Urothelium cell line (cell line): ENCODE measurements at regions not wholly inside any gene's neighbourhood (a gene's known extent, or its start where the extent isn't known, plus 50 kb on each side); places are given as distances from the start of the nearest gene placed in this dataset.
"Not testable (repeated sequence)": the region's sequence is repeated elsewhere in the genome, so short reads cannot be mapped to it uniquely, and the experiment has no call there.

Source experiments
- DNase-seq: peaks from one replicate; pipeline ENCODE4 v3.0.0; 2011; ENCODE audit warnings: low spot score, mixed read lengths
- FAIRE-seq: peaks from 2 replicates; lab custom pipeline; 2011; peaks lifted over from hg19 to GRCh38; lab: Jason Lieb, UNC

DNA sequence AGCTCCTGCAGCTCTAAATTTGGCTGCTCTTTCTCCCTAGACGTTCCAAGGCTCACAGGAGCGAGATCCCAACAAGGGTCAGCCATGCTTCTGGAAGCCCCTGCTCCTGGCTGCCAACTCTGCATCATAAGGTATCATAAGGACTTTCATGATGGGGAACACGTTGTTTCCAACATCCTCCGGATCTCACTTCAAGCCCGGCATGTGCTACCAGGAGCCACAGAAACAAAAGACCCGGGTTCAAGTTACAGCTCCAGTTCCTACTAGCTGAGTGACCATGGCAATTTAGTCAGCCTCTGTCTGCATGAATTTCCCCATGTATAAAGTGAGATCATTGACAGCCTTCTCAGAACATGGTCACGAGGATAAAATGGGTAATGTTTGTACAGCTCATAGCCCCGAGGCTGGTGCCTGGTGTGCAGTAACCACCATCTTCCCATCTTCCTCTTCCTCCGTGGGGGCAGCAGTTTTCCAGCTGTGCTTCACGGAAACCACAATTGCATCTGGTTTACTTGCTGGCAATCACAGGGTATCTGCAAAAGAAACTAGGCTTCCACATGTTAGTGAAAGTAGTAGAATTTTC, 209.0 kb upstream of the ECI2 start:
- no peak for FAIRE-seq
- DNase-seq = no peak

- no peak for FAIRE-seq
- DNase-seq = no peak
These were observed 207.2 kb upstream of the ECI2 start for GRCh38 chr6:4342407-4343137.

- DNase-seq (no peak), FAIRE-seq (no peak)
These were observed 205.9 kb upstream of the ECI2 start for GRCh38 chr6:4341078-4341797.

DNA sequence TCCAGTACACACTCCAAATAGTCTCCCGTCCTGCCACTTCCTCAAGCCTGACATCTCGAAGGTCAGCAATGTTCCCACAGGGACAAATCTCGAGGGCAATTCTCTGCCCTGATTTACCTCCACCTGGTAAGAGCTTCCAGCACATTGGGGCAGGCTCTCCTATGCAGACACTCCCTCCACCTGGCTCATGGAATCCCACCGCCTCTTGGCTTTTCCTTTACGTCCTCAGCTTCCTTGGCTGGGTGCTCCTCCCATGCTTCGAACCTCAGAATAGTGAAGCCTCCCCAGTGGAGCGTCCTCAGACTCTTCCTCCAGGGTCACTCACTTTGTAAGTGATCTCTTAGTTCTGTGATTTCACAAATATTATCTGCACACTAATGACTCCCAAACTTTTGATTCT, 205.2 kb upstream of the ECI2 start:
- DNase-seq = no peak
- FAIRE-seq = no peak

DNA sequence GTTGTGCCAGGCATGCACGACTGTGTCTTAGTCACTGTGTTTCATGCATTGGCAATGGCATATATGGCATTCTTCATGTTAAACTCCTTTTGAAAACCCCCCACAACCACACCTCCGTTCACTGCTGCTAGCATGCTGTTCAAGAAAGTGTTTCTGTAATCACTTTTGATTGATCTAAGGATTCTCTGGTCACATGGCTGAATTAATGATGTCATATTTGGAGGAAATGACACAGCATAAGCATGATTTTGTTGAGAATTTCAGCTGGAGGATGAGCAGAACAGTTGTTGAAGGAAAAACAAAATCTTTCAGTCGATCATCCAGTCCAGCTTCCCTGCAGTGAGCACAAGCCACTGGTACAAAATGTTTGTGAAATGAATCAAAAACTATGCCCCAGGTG, 203.5 kb upstream of the ECI2 start:
- FAIRE-seq = no peak
- DNase-seq = no peak

DNA sequence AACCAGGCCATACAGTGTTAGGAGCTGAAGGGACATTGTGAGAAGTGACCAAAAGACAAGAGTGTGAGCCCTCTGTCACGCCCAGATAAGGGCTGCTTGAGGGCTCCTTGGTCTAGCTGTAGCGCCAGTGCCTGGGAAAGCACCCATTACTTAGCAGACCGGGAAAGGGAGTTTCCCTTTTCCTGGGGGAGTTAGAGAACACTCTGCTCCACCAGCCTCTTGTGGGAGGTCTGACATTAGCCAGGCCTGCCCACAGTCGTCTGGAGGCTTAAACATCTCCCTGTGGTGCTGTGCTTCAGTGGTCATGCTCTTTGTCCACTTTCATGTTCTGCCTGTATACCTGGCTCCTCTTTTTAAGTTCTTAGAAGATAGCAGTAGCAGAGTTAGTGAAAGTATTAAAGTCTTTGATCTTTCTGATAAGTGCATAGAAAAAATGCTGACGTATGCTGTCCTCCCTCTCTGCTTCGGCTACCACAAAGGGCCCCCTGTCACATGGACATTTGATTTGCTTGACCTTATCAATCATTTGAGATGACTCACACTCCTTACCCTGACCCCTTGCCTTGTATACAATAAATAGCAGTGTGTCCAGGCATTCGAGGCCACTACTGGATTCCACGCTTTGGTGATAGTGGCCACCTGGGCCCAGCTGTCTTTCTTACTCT, 201.5 kb upstream of the ECI2 start:
- no peak for DNase-seq
- FAIRE-seq = no peak

GRCh38 chr6:4336084-4336483, 200.7 kb upstream of the ECI2 start:
- no peak for DNase-seq
- no peak for FAIRE-seq

- FAIRE-seq, DNase-seq: not testable (repeated sequence)
These were observed 198.9 kb upstream of the ECI2 start for GRCh38 chr6:4334158-4334740.

GRCh38 chr6:4327841-4328240, 192.5 kb upstream of the ECI2 start:
- DNase-seq = no peak
- FAIRE-seq = no peak

DNA sequence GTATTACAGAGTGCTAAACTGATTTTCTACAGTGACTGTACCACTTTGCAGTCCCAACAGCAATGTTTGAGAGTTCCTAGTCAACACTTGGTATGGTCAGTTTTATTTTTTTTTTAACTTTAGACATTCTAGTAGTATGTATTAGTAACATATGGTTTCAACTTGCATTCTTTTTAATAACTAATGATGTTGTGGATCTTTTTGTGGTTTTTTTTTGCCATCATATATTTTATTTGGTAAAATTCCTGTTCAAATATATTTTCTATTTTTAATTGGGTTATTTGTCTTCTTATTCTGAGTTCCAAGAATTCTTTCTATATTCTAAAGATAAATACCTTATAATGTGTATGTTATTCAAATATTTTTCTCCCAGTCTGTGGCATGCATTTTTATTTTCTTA, 189.4 kb upstream of the ECI2 start:
- DNase-seq = no peak
- FAIRE-seq = no peak

DNA sequence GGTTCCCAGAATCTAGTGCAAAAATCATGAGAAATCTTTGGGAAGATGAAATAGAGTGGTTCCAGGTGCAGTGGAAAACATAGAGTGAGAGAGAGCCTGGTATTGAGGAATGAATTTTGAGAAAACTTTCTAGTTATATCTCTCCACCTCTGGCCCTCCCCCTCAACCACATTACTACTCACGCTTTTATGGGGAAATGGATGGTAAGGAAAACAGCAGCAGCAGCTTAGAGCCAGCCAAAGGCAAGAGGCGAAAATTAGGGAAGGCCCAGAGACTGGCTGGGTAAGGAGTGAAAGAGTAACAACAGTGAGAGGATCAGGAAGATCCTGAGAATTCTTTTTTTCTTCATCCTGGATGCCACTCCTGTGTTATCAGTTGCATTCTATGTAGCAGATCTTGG, 187.9 kb upstream of the ECI2 start:
- FAIRE-seq = no peak
- no peak for DNase-seq

- DNase-seq (no peak), FAIRE-seq (no peak)
These were observed 187.5 kb upstream of the ECI2 start for GRCh38 chr6:4322846-4323309.

DNA sequence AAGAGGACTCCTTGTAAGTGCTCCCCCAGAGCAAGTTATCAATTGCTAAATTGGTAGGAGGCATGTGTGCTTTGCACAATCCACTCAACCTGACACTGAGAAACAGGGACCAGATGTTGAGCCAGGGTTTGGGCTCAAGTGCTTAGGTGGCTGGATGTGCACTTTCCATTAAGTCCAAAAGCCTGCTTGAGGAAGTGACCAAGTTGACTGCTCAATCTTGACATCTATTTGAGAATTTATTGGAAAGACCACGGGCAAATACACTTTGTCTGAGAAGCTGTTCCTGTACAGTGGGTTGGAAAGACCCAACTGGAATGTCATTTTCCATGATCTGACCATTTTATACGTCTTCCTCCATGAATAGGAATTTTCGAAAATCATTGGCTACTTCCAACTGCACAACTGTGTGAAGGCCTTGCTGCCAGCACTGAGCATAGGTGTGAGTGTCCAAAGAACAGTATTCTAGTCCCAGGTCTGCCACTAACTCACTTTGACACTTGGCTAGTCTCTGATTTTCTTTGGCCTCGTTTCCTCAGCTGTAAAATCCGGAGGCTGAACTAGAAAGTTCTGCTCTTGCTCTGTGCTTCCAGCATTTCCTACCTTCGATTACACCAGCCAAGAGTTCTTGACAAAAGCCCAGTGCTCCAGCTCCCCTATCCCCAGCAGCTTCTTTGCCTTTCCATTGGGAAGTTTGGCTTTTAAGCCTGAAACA, 186.9 kb upstream of the ECI2 start:
- DNase-seq = no peak
- no peak for FAIRE-seq

GRCh38 chr6:4320860-4321259, 185.5 kb upstream of the ECI2 start:
- FAIRE-seq (no peak), DNase-seq (peak; percentile 30)

DNA sequence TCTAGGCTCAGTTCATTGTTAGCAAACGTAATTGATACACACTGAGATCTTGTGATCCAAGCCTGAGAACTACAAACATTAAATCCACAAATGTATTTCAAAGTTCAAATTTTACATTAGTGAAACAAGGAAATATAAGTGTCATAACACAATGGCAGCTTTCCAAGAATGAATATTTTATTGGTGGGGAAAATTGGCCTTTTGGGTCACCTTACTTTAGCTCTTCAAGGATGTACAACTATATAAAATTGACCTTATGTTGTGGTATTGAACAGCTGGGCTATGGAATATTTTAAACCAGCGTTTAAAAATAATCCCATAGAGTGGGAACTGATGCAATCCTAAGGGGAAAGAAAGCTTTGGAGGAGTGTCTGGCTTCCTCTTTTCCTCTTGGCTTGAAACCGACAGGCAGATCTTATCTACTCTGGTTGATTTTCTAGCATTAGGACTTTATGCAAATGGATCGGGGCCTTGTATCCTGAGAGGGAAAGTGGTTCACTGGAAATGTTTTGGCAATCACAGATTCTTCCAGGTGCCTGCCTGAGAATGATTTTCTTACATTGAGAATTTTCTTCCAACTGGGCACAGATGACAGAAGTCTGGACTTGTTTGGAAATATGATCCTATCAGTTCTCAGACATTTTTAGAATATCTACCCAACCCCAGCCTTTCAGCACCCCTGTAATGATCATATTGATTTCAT, 184.8 kb upstream of the ECI2 start:
- FAIRE-seq = no peak
- no peak for DNase-seq

DNA sequence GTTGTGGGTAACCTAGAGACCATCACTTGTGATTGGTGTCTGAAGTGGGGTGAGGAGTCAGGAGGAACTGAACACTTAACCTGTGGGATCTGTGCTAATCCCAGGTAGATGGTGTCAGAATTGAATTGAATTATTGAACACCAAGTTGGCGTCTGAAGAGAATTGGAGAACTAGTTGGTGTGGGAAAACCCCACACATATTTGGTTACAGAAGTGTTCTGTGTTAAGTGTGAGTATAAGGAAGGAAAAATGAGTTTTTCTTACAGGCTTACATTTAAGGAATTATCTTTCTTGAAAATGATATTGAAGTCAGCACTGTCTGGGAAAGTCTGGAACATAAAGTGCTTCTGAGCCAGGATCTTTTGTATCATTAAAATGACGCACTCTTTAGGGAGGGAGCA, 182.9 kb upstream of the ECI2 start:
- FAIRE-seq (no peak), DNase-seq (no peak)

DNA sequence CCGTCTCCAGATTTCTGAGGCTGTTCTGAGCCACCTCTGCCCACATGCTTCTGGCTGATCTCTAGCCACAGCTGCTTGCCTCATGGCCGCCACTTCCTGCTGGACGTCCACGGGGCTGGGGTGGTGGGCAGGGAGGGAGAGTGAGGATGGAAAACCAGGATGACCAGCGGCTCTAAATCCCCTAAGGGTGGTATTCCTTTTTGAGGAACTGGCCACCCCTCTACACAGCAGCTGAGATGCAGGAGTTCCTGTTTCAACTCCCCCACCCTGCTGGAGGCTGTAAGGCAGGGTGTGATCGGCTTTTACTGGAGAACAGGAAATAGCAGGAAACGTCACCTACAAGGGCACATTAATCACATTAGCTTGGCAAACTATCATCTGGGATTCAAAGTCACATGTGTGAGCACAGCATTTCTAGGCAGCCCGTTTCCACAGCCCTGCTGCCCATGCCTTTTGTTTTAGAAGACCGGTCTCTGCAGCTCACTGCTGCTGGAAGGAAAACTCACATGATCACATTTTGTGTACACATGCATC, 181.6 kb upstream of the ECI2 start:
- DNase-seq (peak; percentile 43), FAIRE-seq (no peak)

- DNase-seq = no peak
- no peak for FAIRE-seq
These were observed 178.9 kb upstream of the ECI2 start for GRCh38 chr6:4314201-4314707.

DNA sequence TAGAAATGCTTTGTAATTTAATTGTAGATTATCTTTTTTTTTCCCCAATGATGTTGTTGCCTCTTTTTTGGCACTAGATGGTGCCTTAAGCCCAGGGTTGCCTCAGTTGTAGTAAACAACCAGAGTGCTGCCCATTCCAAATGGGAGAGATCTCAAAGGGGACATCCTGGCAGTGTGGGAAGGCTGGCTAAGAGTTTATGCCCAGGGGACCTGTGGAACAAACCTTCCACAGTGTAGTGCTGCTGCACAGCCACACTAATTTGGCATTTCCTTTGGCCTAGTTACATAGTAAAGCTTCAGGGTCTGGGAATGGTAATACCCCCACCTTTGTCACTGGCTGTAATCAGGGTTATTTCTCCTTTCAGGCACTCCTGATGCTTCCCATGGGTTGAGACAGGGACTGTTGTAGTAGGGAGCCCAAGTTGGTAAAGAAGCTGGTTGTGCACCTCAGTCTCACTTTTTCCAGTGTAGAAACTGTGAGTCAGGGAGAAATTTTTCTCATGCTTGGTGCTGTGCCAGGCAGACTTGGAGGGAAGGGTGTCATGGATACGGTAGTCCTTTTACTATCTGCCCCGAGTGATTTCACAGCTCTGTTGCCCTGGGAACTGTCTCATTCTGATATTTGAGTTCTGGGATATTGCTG, 177.8 kb upstream of the ECI2 start:
- DNase-seq (peak; percentile 71), FAIRE-seq (no peak)
